ENCODE measurements at regions not wholly inside any gene's neighbourhood (a gene's known extent, or its start where the extent isn't known, plus 50 kb on each side); places are given as distances from the start of the nearest gene placed in this dataset.

GRCh38 chr16:26456074-26456473, 610.7 kb upstream of the C16orf82 start:
- DNase-seq (ENCODE audit: low spot score) (no peak), ATAC-seq (no peak)
- Mint-ChIP-seq H3K36me3 (no peaks in the 10 kb centered on the region), H3K27me3 (ENCODE audit: low read depth) (no peaks in the 10 kb centered on the region), H3K4me1 (peaks cover 3% of the 10 kb centered on the region; the same call in 1 of the 2 replicates), H3K4me3 (no peak overlapping the region), H3K9me3 (peaks cover 13% of the 10 kb centered on the region), H3K27ac (no peak overlapping the region)
- ChIA-PET POLR2A (no interaction called here), CTCF (interaction anchor here (0.9 kb wide), 1 partner anchor 189 kb away, joined by 3 read pairs; no protein-coding TSS in a partner anchor)
- no peak for TF ChIP-seq NR3C1 (CRISPR knock-in tag; conservative IDR thresholded peaks at IDR 0.05; ENCODE audit: low read depth)
- no peak for TF ChIP-seq ZNF671 (CRISPR knock-in tag; IDR thresholded peaks at IDR 0.05)
- no peak for TF ChIP-seq MYBL2 (CRISPR knock-in tag; IDR thresholded peaks at IDR 0.05)
- no peak for TF ChIP-seq SP1 (CRISPR knock-in tag; conservative IDR thresholded peaks at IDR 0.05)
- no peak for TF ChIP-seq GABPB1 (CRISPR knock-in tag; IDR thresholded peaks at IDR 0.05)
- no peak for TF ChIP-seq FOXK1 (CRISPR knock-in tag; IDR thresholded peaks at IDR 0.05)
- TF ChIP-seq ARID4B (CRISPR knock-in tag; IDR thresholded peaks at IDR 0.05; ENCODE audit: borderline replicate concordance), result no peak
- no peak for TF ChIP-seq STAT6 (CRISPR knock-in tag; conservative IDR thresholded peaks at IDR 0.05; ENCODE audit: low read depth)
- TF ChIP-seq CTCF (IDR thresholded peaks at IDR 0.05), result no peak
- no peak for TF ChIP-seq CBFB (CRISPR knock-in tag; IDR thresholded peaks at IDR 0.05; ENCODE audit: low read depth)
- no peak for TF ChIP-seq MAX (CRISPR knock-in tag; IDR thresholded peaks at IDR 0.05)
- TF ChIP-seq ZSCAN18 (CRISPR knock-in tag; IDR thresholded peaks at IDR 0.05), result no peak
- no peak for TF ChIP-seq ZNF281 (CRISPR knock-in tag; IDR thresholded peaks at IDR 0.05)
- TF ChIP-seq TEAD1 (CRISPR knock-in tag; IDR thresholded peaks at IDR 0.05), result no peak
- no peak for TF ChIP-seq ZNF396 (CRISPR knock-in tag; IDR thresholded peaks at IDR 0.05; ENCODE audit: borderline replicate concordance)
